Endothelial cell of umbilical vein (primary cell): ENCODE measurements at regions not wholly inside any gene's neighbourhood (a gene's known extent, or its start where the extent isn't known, plus 50 kb on each side); places are given as distances from the start of the nearest gene placed in this dataset.

Experiments used
- BruUV-seq: library from RNA; stranded (reverse); fragments of 400-500 nt; replicated peaks from 2 replicates; lab custom pipeline; 2021; lab: Mats Ljungman, UMichigan
- CTCF ChIA-PET: fragments of 300-600, 350-600 bp; sonication (Branson Sonifier 250); formaldehyde crosslinking; loops from one replicate; lab custom pipeline; 2021; ENCODE audit warnings: antibody characterized with exemption, inconsistent platforms; lab: Charles Lee
- POLR2A ChIA-PET: fragments of 300-600, 350-600 bp; sonication (Branson Sonifier 250); formaldehyde crosslinking; loops from one replicate; lab custom pipeline; 2021; ENCODE audit warnings: antibody characterized with exemption, inconsistent platforms; lab: Charles Lee
- DNase-seq: peaks from one replicate; pipeline ENCODE4 v3.0.0-alpha.2; 2011; ENCODE audit warnings: low read depth, low spot score
- FAIRE-seq: peaks from 2 replicates; lab custom pipeline; 2011; peaks lifted over from hg19 to GRCh38; lab: Jason Lieb, UNC
- H2AFZ ChIP-seq: 2 replicates; pipeline ENCODE4 v1.6.0; 2012; ENCODE audit warnings: low read depth, low read length, control low read depth, inconsistent platforms
- H3K27ac ChIP-seq: 2 replicates; pipeline ENCODE4 v1.5.1; 2011; ENCODE audit warnings: low read depth, mild to moderate bottlenecking, control low read depth, low read length, moderate library complexity; ENCODE audit not compliant: insufficient read depth
- H3K27me3 ChIP-seq, 2 experiments: 2 replicates each; pipeline versions ENCODE4 v1.6.0 to v1.6.1; 2011; ENCODE audit warnings: low read length in 2 of 2, mixed read lengths in 1 of 2; ENCODE audit not compliant: control insufficient read depth in 2 of 2, insufficient read depth in 2 of 2
- H3K36me3 ChIP-seq, 2 experiments: 2 replicates in 1 of 2; 3 replicates in 1 of 2; pipeline ENCODE4 v1.5.1; 2011; ENCODE audit warnings: low read length in 2 of 2, mild to moderate bottlenecking in 1 of 2, moderate library complexity in 1 of 2; ENCODE audit not compliant: control insufficient read depth in 2 of 2, insufficient read depth in 2 of 2; ENCODE audit errors: extremely low read depth in 1 of 2
- H3K4me1 ChIP-seq: 3 replicates; pipeline ENCODE4 v1.5.1; 2011; ENCODE audit warnings: mild to moderate bottlenecking, low read length; ENCODE audit not compliant: control insufficient read depth, insufficient read depth; ENCODE audit errors: extremely low read depth
- H3K4me2 ChIP-seq: 2 replicates; pipeline ENCODE4 v1.6.1; 2011; ENCODE audit warnings: low read length, control low read depth, mixed read lengths; ENCODE audit not compliant: insufficient read depth
- H3K4me3 ChIP-seq, 3 experiments: fragments of 200-600 bp in 1 of 3; sonication (generic), shearing (Covaris generic) in 1 of 3; replicated peaks in 1 of 3; 2 replicates each; pipeline ENCODE4 v1.5.1; 2011 to 2016; ENCODE audit warnings: control low read depth in 3 of 3, low read length in 3 of 3, mild to moderate bottlenecking in 2 of 3, inconsistent platforms in 1 of 3, low read depth in 1 of 3, moderate library complexity in 1 of 3; ENCODE audit not compliant: insufficient read depth in 1 of 3
- H3K79me2 ChIP-seq: 2 replicates; pipeline ENCODE4 v1.6.0; 2012; ENCODE audit warnings: low read length, inconsistent platforms; ENCODE audit not compliant: control insufficient read depth, insufficient read depth
- H3K9ac ChIP-seq: replicated peaks from 2 replicates; pipeline ENCODE3; 2011; ENCODE audit warnings: low read length, control low read depth; ENCODE audit not compliant: insufficient read depth; ENCODE audit errors: extremely low read depth
- H3K9me1 ChIP-seq: replicated peaks from 3 replicates; pipeline ENCODE4 v1.6.0; 2011; ENCODE audit warnings: mild to moderate bottlenecking, low read length; ENCODE audit not compliant: control insufficient read depth, insufficient read depth; ENCODE audit errors: extremely low read depth
- H3K9me3 ChIP-seq: replicated peaks from 2 replicates; pipeline ENCODE4 v1.5.1; 2012; ENCODE audit warnings: low read length, inconsistent platforms; ENCODE audit not compliant: control insufficient read depth, insufficient read depth
- H4K20me1 ChIP-seq: replicated peaks from 2 replicates; pipeline ENCODE3; 2011; ENCODE audit warnings: mild to moderate bottlenecking, low read length; ENCODE audit not compliant: control insufficient read depth, insufficient read depth; ENCODE audit errors: extremely low read depth
- EZH2 ChIP-seq: IDR thresholded peaks from 2 replicates; pipeline ENCODE4 v1.6.1; 2012; ENCODE audit warnings: borderline replicate concordance, low read depth, mild to moderate bottlenecking, moderate library complexity, low read length, inconsistent platforms; ENCODE audit not compliant: severe bottlenecking
- FOS ChIP-seq: IDR thresholded peaks from 2 replicates; pipeline ENCODE4 v1.6.1; 2011; ENCODE audit warnings: mild to moderate bottlenecking, low read length, moderate library complexity, borderline replicate concordance; ENCODE audit not compliant: insufficient read depth
- GATA2 ChIP-seq: IDR thresholded peaks from 2 replicates; pipeline ENCODE4 v1.7.0; 2011; ENCODE audit warnings: low read depth, mild to moderate bottlenecking, moderate library complexity, mixed read lengths, low read length; ENCODE audit not compliant: insufficient read length, insufficient read depth
- JUN ChIP-seq: IDR thresholded peaks from 2 replicates; pipeline ENCODE4 v1.6.1; 2011; ENCODE audit warnings: borderline replicate concordance, low read depth; ENCODE audit not compliant: insufficient read length, insufficient read depth
- MYC ChIP-seq: IDR thresholded peaks from one replicate; pipeline ENCODE4 v1.6.1; 2011; ENCODE audit warnings: mild to moderate bottlenecking, low read depth, low read length
- POLR2A ChIP-seq: IDR thresholded peaks from 2 replicates; pipeline ENCODE4 v1.6.1; 2012; ENCODE audit warnings: low read depth, mild to moderate bottlenecking, control low read depth, low read length
- POLR2AphosphoS5 ChIP-seq: IDR thresholded peaks from 2 replicates; pipeline ENCODE4 v1.6.1; 2012; ENCODE audit warnings: low read depth, mild to moderate bottlenecking, control low read depth, low read length, moderate library complexity; ENCODE audit not compliant: insufficient read depth
- dilution Hi-C: fragments of 300-500 bp; cut with MboI; formaldehyde crosslinking; loops from one replicate; pipeline ENCODE4 v1.15.0; 2019; ENCODE audit warnings: low sequenced_read_pairs; ENCODE audit not compliant: extremely low pct_ligation_motif_present
- intact Hi-C: fragments of 100-400 bp; cut with micrococcal nuclease; formaldehyde crosslinking; loops from one replicate; pipeline ENCODE4 v1.10.0; 2022
- TF ChIP-seq, protein P1 (sequence below): IDR thresholded peaks from 2 replicates; pipeline ENCODE4 v1.6.1; 2011; ENCODE audit not compliant: insufficient read depth, insufficient read length
- TF ChIP-seq, protein P2 (sequence below), 2 donors: IDR thresholded peaks; 1 replicate in 1 of 2; 2 replicates in 1 of 2; pipeline ENCODE4 v1.5.1; 2011; ENCODE audit warnings: low read length in 2 of 2, mild to moderate bottlenecking in 2 of 2, moderate library complexity in 2 of 2, control low read depth in 1 of 2, inconsistent platforms in 1 of 2, low read depth in 1 of 2; ENCODE audit not compliant: insufficient read depth in 1 of 2; ENCODE audit errors: extremely low read depth in 1 of 2

DNA sequence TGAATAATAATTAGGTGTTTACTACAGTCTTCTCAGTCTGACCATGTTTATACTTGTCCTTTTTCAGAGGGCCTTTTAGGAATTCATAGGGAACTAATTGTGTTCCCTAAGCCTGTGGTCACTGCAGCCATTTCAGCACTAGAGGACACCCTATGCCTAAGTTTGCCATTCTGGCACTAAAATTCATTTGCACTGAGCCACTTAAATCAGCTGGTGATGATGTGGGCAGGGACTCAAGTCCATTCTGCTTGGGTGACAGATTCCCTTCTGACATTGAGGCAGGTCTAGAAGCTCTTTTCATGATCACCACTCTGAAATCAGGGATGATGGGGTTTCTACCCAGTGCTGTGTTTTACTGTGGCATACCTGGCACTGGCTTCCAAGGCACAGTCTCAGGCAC, 1178.9 kb upstream of the DIAPH2 start:
- ChIA-PET CTCF (no interaction called here), POLR2A (no interaction called here)
- H3K4me3 ChIP-seq, result no peak overlapping the region
- no peak overlapping the region for H3K4me2 ChIP-seq
- H3K4me1 ChIP-seq, result no peaks in the 10 kb centered on the region
- H2AFZ ChIP-seq, result no peak overlapping the region
- no peaks in the 10 kb centered on the region for H3K27me3 ChIP-seq
- no peak overlapping the region for H3K27ac ChIP-seq
- TF ChIP-seq, protein P1, sequence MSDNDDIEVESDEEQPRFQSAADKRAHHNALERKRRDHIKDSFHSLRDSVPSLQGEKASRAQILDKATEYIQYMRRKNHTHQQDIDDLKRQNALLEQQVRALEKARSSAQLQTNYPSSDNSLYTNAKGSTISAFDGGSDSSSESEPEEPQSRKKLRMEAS, result no peak
- TF ChIP-seq POLR2AphosphoS5 (no peak), GATA2 (no peak), POLR2A (no peak), JUN (no peak), FOS (no peak), EZH2 (no peak), MYC (no peak)
- TF ChIP-seq, protein P2, sequence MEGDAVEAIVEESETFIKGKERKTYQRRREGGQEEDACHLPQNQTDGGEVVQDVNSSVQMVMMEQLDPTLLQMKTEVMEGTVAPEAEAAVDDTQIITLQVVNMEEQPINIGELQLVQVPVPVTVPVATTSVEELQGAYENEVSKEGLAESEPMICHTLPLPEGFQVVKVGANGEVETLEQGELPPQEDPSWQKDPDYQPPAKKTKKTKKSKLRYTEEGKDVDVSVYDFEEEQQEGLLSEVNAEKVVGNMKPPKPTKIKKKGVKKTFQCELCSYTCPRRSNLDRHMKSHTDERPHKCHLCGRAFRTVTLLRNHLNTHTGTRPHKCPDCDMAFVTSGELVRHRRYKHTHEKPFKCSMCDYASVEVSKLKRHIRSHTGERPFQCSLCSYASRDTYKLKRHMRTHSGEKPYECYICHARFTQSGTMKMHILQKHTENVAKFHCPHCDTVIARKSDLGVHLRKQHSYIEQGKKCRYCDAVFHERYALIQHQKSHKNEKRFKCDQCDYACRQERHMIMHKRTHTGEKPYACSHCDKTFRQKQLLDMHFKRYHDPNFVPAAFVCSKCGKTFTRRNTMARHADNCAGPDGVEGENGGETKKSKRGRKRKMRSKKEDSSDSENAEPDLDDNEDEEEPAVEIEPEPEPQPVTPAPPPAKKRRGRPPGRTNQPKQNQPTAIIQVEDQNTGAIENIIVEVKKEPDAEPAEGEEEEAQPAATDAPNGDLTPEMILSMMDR (IDR thresholded peaks at IDR 0.05; ENCODE audit: extremely low read depth in 1 of 2, insufficient read depth in 1 of 2, low read depth in 1 of 2, low read length in 2 of 2), result no peak
- no peak for DNase-seq
- no peaks in the 10 kb centered on the region for H3K9me3 ChIP-seq
- dilution Hi-C loops, result no loop called here
- intact Hi-C loops, result no loop called here
- H3K36me3 ChIP-seq, result no peaks in the 10 kb centered on the region
- FAIRE-seq, result no peak
- H3K79me2 ChIP-seq, result no peaks in the 10 kb centered on the region
- no TSS peak for BruUV-seq
- no peaks in the 10 kb centered on the region for H3K9me1 ChIP-seq
- no peaks in the 10 kb centered on the region for H4K20me1 ChIP-seq
- H3K9ac ChIP-seq, result no peak overlapping the region
